ENCODE measurements at regions not wholly inside any gene's neighbourhood (a gene's known extent, or its start where the extent isn't known, plus 50 kb on each side); places are given as distances from the start of the nearest gene placed in this dataset.

DNA sequence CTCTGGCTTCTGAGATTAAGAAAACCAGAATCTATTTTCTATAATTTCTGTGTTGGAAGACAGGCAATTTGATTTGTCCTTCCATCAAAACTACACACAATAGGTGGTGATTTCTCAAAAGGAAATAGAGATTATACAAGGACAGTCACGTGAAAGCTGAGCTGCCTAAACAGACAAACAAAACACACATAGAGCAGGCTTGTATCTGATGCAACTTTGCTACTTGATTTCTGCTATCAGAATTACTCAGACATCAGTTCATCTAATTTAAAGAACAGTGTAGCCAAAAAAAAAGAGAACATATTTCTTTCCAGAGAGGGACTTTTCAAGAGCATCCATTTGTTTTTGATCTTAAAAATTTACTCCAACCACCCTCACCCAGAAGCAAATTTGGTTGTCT is 2128.3 kb upstream of the C9orf72 start:
- no peak for DNase-seq (ENCODE audit: low spot score)

- no peak for DNase-seq (ENCODE audit: low spot score)
Observed at GRCh38 chr9:29701971-29702370, 2128.7 kb upstream of the C9orf72 start.

GRCh38 chr9:29714860-29715259 is 2141.6 kb upstream of the C9orf72 start:
- no peak for DNase-seq (ENCODE audit: low spot score)

DNA sequence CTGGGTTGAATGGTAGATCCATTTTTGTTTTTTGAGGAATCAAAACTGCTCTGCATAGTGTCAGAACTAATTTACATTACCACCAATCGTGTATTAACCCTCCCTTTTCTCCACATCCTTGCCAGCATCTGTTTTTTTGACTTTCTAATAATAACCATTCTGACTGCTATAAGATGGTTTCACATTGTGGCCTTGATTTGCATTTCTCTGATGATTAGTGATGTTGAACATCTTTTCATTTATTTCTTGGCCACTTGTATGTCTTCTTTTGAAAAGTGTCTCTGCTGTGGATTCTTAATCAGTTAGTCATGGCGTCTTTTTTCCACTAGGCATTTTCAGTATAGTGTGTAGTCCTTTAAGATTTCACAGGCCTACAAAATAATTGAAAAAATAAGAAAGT is 2144.3 kb upstream of the C9orf72 start:
- no peak for DNase-seq (ENCODE audit: low spot score)

GRCh38 chr9:29730163-29730562 is 2156.9 kb upstream of the C9orf72 start:
- no peak for DNase-seq (ENCODE audit: low spot score)

GRCh38 chr9:29740518-29740917 is 2167.2 kb upstream of the C9orf72 start:
- no peak for DNase-seq (ENCODE audit: low spot score)

- no peak for DNase-seq (ENCODE audit: low spot score)
Observed at GRCh38 chr9:29741169-29741568, 2167.9 kb upstream of the C9orf72 start.

DNA sequence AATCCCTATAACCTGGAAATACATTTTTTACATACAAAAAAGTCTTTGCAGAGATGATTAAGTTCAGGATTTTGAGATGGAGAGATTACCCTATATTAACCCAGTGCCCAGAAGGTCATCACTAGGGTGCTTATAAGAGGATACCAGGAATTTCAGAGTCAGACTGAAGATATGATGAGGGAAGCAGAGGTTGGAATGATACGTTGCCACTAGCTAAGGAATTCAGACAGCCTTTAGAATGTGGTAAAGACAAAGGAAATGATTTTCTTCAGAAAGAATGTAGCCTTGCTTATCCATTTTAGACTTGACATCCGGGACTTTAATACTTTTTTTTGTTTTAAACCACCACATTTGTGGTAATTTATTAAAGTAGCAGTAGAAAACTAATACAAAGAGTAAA is 2176.8 kb upstream of the C9orf72 start:
- no peak for DNase-seq (ENCODE audit: low spot score)

DNA sequence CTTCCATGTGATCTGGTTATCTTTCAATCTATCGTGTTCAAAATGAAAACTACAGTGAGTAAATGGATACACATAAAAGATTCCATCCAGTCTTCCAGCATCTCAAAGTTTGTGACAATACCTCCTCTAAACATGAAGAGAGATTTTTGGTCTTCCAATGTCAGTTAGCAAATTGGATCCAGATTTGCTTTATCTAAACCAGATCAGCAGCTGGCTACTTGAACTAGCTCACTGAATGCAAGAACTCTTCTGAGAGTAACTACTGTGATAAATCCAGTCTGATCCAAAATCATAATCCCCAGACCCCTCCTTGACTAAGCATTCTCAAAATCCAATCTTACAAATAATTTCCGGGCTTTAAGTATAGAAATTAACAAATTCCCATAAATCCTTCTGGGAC is 2177.9 kb upstream of the C9orf72 start:
- no peak for DNase-seq (ENCODE audit: low spot score)

- no peak for DNase-seq (ENCODE audit: low spot score)
Observed at GRCh38 chr9:29753638-29754037, 2180.4 kb upstream of the C9orf72 start.

GRCh38 chr9:29769019-29769418 is 2195.7 kb upstream of the C9orf72 start:
- DNase-seq (ENCODE audit: low spot score), result no peak

- DNase-seq (ENCODE audit: low spot score), result no peak
Observed at GRCh38 chr9:29773676-29774075, 2200.4 kb upstream of the C9orf72 start.

DNA sequence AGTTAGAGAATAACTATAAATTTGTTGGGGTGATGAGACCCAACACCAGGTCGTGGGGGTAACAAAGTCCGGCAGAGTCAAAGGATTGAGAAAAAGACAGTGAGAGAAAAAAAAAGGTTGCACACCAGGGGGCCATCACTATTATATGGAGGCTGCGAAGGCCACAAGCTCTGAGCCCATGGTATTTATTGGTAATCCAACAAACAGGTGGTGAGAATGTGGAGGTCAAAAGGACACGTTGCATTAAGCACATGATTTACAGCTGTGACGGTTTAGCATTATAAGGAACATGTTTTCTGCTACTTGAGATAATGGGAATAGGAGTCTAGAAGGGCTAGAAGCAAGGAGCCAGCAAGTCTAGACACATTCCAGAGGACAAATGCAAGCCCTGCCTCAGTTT is 2202.2 kb upstream of the C9orf72 start:
- no peak for DNase-seq (ENCODE audit: low spot score)

GRCh38 chr9:29778281-29778849 is 2205.1 kb upstream of the C9orf72 start:
- DNase-seq (ENCODE audit: low spot score), result no peak

DNA sequence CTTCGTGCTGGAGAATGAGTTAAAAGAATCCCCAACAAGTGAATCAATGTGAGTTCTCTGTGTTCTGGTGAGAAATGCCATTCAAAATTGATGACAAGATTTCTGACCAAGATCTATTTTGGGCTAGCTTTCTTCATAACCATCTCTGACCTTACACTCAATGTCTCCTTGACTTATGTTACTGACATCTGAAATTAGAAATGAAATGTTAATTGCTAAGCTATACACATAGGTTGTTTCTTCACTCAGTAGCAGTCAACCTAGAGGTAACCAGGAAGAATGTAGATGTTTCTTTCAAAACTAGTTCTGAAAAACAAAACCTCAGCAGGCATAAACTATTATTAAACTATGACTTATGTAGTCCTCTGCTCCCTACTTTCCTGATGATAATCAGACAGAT is 2220.7 kb upstream of the C9orf72 start:
- no peak for DNase-seq (ENCODE audit: low spot score)

- no peak for DNase-seq (ENCODE audit: low spot score)
Observed at GRCh38 chr9:29796291-29796952, 2223.1 kb upstream of the C9orf72 start.

DNA sequence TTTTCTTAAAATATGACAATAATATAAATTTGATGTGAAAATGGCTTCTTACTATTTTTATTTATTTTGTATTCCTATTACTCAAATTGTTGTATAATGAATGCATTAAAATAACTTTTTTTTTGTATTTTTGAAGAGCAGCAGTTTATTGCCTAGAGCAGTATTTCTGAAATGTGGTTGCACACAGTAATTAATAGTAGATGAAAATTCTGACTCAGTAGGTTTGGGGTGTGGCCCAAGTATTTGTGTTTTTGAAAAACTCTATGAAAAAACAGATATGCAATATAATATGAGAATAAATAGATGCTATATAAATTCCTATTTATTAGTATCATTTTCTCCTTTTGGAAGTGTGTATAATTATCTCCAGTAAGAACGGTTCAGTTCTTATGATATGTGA is 2225.3 kb upstream of the C9orf72 start:
- no peak for DNase-seq (ENCODE audit: low spot score)

DNA sequence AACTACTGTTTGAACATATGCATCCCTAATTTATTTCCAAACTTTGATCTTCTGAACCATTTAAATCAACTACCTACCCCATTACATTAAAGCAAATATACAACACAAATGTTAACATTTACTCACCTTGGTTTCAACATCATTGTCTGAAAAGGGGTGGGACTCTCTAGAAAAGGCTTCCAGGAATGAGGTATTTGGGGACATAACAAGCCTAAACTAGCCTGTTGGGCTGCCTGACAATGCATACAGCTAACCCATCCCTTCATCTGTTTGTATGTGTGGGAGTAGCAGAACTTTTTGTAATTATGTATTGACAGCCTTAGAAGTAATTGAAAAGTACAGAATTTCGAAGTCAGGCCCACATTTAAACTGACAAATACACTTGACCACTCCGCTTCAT is 2225.9 kb upstream of the C9orf72 start:
- DNase-seq (ENCODE audit: low spot score), result no peak

DNA sequence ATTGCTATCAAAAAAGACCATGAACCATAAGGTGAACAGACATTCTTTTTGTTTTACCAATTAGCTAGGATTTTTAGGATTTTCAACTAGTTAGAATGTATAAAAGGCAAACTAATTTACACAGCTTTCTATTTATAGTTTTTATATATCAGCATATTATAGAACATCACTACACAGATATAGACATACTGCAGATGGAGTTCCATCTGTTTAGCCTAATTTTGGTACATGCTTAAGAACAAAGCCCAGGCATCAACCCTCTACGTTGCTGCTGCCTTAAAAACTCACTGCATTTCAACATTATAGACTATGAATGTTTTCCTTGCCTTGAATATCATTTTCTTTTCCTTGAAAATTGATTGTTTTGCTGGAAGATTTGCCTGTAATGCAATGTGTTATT is 2227.5 kb upstream of the C9orf72 start:
- DNase-seq (ENCODE audit: low spot score), result no peak

DNA sequence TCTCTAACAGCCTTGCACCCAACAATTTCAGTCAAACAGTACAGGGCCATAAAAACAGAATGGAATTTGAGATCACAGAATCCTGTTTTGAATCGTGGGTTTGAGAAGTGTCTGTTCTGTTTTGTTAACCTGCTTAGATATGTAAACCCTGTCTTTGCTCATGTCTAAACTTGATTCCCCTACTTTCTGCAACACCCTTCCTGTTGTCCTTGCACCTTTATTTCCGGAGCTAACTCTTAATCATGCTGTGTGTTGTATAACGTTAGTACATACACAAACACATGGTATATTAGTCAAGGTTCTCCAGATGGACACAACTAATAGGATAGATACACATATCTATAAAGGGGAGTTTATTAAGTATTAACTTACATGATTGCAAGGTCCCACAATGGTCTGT is 2229.2 kb upstream of the C9orf72 start:
- no peak for DNase-seq (ENCODE audit: low spot score)

DNA sequence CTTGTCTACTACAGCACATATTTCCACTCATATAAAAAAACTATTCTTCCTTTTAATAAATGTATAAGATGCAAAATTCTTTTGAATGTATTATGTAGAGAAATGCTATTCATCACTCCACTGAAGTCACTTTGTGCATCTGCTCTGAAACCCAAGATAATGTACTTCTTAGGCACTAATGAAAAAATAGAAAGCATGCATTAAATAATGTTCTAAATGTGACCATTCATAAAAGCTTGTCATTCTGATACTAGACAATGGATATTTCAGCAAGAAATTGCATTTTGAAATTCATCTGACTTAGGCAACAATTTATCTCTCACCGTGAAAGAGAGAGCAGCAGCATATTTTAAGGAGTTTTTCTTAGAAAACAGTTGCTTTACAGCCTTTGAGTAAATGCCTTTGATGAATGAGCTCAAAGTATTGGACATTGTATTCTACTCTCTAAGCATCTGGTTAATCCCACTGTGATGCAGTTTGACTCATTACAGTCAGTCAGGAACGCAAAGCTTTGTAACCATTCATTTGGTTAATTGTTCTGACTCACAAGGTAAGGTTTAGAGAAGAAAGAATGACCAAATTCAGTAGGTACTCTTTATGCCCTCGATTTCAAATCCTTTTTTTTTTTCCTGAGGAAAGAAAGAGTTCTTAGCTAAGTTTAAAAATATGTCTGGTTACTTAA is 2233.8 kb upstream of the C9orf72 start:
- DNase-seq (ENCODE audit: low spot score), result no peak

DNA sequence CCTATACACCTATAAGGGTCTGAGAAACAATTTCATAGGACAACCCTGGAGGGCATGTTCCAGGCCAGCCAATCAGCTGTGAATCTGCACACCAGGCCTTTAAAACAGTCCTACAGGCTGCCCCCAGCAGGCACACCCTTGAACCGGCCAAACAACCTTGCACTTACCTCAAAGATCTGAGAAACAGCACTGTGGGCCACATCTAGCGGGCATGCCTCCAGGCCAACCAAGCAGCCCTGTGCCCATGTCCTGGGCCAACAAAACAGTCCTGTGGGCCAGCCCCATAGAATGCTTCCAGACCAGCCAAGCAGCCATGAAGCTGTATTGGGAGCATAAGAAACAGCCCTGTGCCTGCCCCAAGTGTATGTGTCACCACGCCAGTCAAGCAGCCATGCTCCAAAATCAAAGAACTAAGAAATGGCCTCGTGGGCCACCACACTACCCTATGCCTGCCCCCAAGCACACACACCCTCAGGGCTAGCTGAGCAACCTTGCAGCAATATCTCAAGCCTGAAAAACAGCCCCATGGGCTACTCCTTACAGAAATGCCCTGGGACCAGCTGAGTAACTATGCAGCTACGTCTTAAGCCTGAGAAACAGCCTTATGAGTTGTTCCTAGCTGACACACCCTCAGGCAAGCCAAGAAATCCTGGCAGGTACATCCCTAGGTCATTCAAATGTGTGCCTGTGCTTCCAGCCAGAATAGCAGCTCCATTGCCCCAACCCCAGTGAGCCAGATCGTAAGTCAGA is 2243.8 kb upstream of the C9orf72 start:
- no peak for DNase-seq (ENCODE audit: low spot score)

DNA sequence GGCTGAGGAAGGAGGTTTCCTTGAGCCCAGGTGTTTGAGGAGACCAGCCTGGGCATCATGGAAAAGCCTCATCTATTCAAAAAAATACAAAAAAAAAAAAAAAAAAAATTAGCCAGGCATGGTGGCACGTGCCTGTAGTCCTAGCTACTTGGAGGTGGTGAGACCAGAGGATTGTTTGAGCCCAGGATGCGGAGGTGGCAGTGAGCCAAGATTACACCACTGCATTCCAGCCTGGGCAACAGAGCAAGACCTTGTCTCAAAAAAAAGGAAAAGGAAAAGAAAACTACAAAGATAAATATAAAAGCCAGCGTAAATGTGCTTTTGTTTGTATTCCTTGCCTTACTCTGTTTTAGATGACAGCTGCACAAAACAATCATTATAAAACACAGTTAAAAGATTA is 2249.2 kb upstream of the C9orf72 start:
- DNase-seq (ENCODE audit: low spot score), result no peak
